ENCODE measurements at regions not wholly inside any gene's neighbourhood (a gene's known extent, or its start where the extent isn't known, plus 50 kb on each side); places are given as distances from the start of the nearest gene placed in this dataset.

- H3K9me3 ChIP-seq (replicated peaks; ENCODE audit: control insufficient read depth, insufficient read depth, low read length): no peaks in the 10 kb centered on the region
- no TSS peak for BruUV-seq (replicated peaks)
- H3K9me1 ChIP-seq (replicated peaks; ENCODE audit: control insufficient read depth, extremely low read depth, insufficient read depth, low read length): no peaks in the 10 kb centered on the region
- peaks cover 8% of the 10 kb centered on the region for H3K4me1 ChIP-seq (ENCODE audit: control insufficient read depth, extremely low read depth, insufficient read depth, low read length)
- H3K4me2 ChIP-seq (ENCODE audit: insufficient read depth, low read length): no peak overlapping the region
- FAIRE-seq (no peak), DNase-seq (ENCODE audit: low read depth, low spot score) (peak; percentile 31)
- H2AFZ ChIP-seq (ENCODE audit: low read depth, low read length): peak overlapping the region; percentile 79
- no peaks in the 10 kb centered on the region for H3K36me3 ChIP-seq (ENCODE audit: control insufficient read depth in 2 of 2, extremely low read depth in 1 of 2, insufficient read depth in 2 of 2, low read length in 2 of 2)
- H3K4me3 ChIP-seq (replicated peaks in 1 of 3; ENCODE audit: insufficient read depth in 1 of 3, low read depth in 1 of 3, low read length in 3 of 3): no peak overlapping the region
- dilution Hi-C loops (cut with MboI; ENCODE audit: extremely low pct_ligation_motif_present, low sequenced_read_pairs): no loop called here
- intact Hi-C loops (cut with micrococcal nuclease): no loop called here
- H3K79me2 ChIP-seq (ENCODE audit: control insufficient read depth, insufficient read depth, low read length): no peaks in the 10 kb centered on the region
- TF ChIP-seq CTCF (IDR thresholded peaks at IDR 0.05; ENCODE audit: extremely low read depth in 1 of 2, insufficient read depth in 1 of 2, low read depth in 1 of 2, low read length in 2 of 2): no peak
- TF ChIP-seq MAX (IDR thresholded peaks at IDR 0.05; ENCODE audit: insufficient read depth, insufficient read length): no peak
- no peak for TF ChIP-seq EZH2 (IDR thresholded peaks at IDR 0.05; ENCODE audit: borderline replicate concordance, low read depth, low read length, severe bottlenecking)
- TF ChIP-seq POLR2A (IDR thresholded peaks at IDR 0.05; ENCODE audit: low read depth, low read length): no peak
- no peak for TF ChIP-seq POLR2AphosphoS5 (IDR thresholded peaks at IDR 0.05; ENCODE audit: insufficient read depth, low read depth, low read length)
- no peak for TF ChIP-seq FOS (IDR thresholded peaks at IDR 0.05; ENCODE audit: borderline replicate concordance, insufficient read depth, low read length)
- no peaks in the 10 kb centered on the region for H3K27me3 ChIP-seq (ENCODE audit: control insufficient read depth in 2 of 2, insufficient read depth in 2 of 2, low read length in 2 of 2)
- H4K20me1 ChIP-seq (replicated peaks; ENCODE audit: control insufficient read depth, extremely low read depth, insufficient read depth, low read length): no peaks in the 10 kb centered on the region
- H3K9ac ChIP-seq (replicated peaks; ENCODE audit: extremely low read depth, insufficient read depth, low read length): no peak overlapping the region
- CTCF ChIA-PET: interaction anchor here (0.9 to 1.8 kb wide), 3 partner anchors 12 to 95 kb away, joined by 3 to 4 read pairs (median 3); no protein-coding TSS in a partner anchor
- POLR2A ChIA-PET: interaction anchor here (1.2 kb wide), 1 partner anchor 16 kb away, joined by 3 read pairs; no protein-coding TSS in a partner anchor
- H3K27ac ChIP-seq (ENCODE audit: insufficient read depth, low read depth, low read length): no peak overlapping the region
Measured at GRCh38 chr9:18347386-18348082, 126.4 kb upstream of the ADAMTSL1 start.
